GM23248 (cell line): ENCODE measurements at regions not wholly inside any gene's neighbourhood (a gene's known extent, or its start where the extent isn't known, plus 50 kb on each side); places are given as distances from the start of the nearest gene placed in this dataset.

ENCODE experiments used
- EZH2 ChIP-seq: fragments of 200-600 bp; sonication (generic); IDR thresholded peaks from 2 replicates; pipeline ENCODE4 v1.6.1; 2018; ENCODE audit warnings: antibody characterized with exemption, mild to moderate bottlenecking; ENCODE audit not compliant: insufficient read depth, poor library complexity, severe bottlenecking
- EZH2phosphoT487 ChIP-seq: fragments of 200-600 bp; sonication (generic); IDR thresholded peaks from 2 replicates; pipeline ENCODE4 v1.6.1; 2018; ENCODE audit warnings: antibody characterized with exemption, moderate library complexity, mild to moderate bottlenecking, low read depth; ENCODE audit not compliant: insufficient read depth

- TF ChIP-seq EZH2 (no peak), EZH2phosphoT487 (no peak)
These were observed 102.0 kb upstream of the MYL2 start for GRCh38 chr12:111022386-111022785.
